CD4-positive, alpha-beta T cell (primary cell): ENCODE measurements at regions not wholly inside any gene's neighbourhood (a gene's known extent, or its start where the extent isn't known, plus 50 kb on each side); places are given as distances from the start of the nearest gene placed in this dataset.

Experiments used
- ATAC-seq: fragments of 200-7000 bp; cut with Tn5 transposase; one replicate; pipeline ENCODE4 v1.10.0; 2022; ENCODE audit warnings: mild to moderate bottlenecking; ENCODE audit not compliant: poor library complexity
- CTCF ChIA-PET: fragments of 350-600 bp; sonication (Branson Sonifier 250); formaldehyde crosslinking; loops from one replicate; lab custom pipeline; 2021; ENCODE audit warnings: antibody characterized with exemption, inconsistent platforms; lab: Charles Lee
- POLR2A ChIA-PET: fragments of 350-600 bp; sonication (Branson Sonifier 250); formaldehyde crosslinking; loops from one replicate; lab custom pipeline; 2021; ENCODE audit warnings: antibody characterized with exemption, inconsistent platforms; lab: Charles Lee
- DNase-seq, 14 experiments: peaks; one replicate each; pipeline ENCODE4 v3.0.0-alpha.2; 2013 to 2020; ENCODE audit warnings: mixed read lengths in 2 of 14
- H3K27ac ChIP-seq, 2 donors: one replicate each; pipeline versions ENCODE4 v1.5.1 to v1.7.0; 2013; ENCODE audit warnings: low read length in 2 of 2, low read depth in 1 of 2, mild to moderate bottlenecking in 1 of 2
- H3K27me3 ChIP-seq, 2 experiments: 1 replicate in 1 of 2; 2 replicates in 1 of 2; pipeline versions ENCODE4 v1.6.1 to v1.7.0; 2013; ENCODE audit warnings: low read length in 2 of 2, control low read depth in 1 of 2, mild to moderate bottlenecking in 1 of 2, moderate library complexity in 1 of 2; ENCODE audit not compliant: insufficient read depth in 2 of 2, control insufficient read depth in 1 of 2
- H3K36me3 ChIP-seq: one replicate; pipeline ENCODE4 v1.6.1; 2013; ENCODE audit warnings: low read length, control low read depth; ENCODE audit not compliant: insufficient read depth
- H3K4me1 ChIP-seq: one replicate; pipeline ENCODE4 v1.6.1; 2013; ENCODE audit warnings: low read length, control low read depth; ENCODE audit not compliant: insufficient read depth
- H3K4me3 ChIP-seq: one replicate; pipeline ENCODE4 v1.5.1; 2013; ENCODE audit warnings: mild to moderate bottlenecking, low read length, moderate library complexity
- H3K9me3 ChIP-seq, 2 experiments: 1 replicate in 1 of 2; 2 replicates in 1 of 2; pipeline versions ENCODE4 v1.6.1 to v1.7.0; 2013; ENCODE audit warnings: low read length in 2 of 2, mild to moderate bottlenecking in 2 of 2, control low read depth in 1 of 2, moderate library complexity in 1 of 2; ENCODE audit not compliant: control insufficient read depth in 1 of 2, insufficient read depth in 1 of 2
- H3K27ac Mint-ChIP-seq: one replicate; pipeline ENCODE4 v1.8.0; 2020; ENCODE audit warnings: mixed read lengths
- H3K27me3 Mint-ChIP-seq: one replicate; pipeline ENCODE4 v1.8.0; 2021; ENCODE audit warnings: mixed read lengths
- H3K36me3 Mint-ChIP-seq: one replicate; pipeline ENCODE4 v1.8.0; 2021; ENCODE audit warnings: low read depth, mixed read lengths
- H3K4me1 Mint-ChIP-seq: one replicate; pipeline ENCODE4 v1.8.0; 2021; ENCODE audit warnings: low read depth, mixed read lengths
- H3K4me3 Mint-ChIP-seq: one replicate; pipeline ENCODE4 v1.8.0; 2020; ENCODE audit warnings: mild to moderate bottlenecking, mixed read lengths
- H3K9me3 Mint-ChIP-seq: one replicate; pipeline ENCODE4 v1.8.0; 2020; ENCODE audit warnings: mixed read lengths
- intact Hi-C, 2 experiments: fragments of 100-400 bp; cut with DNase I in 1 of 2; cut with micrococcal nuclease in 1 of 2; formaldehyde crosslinking; loops; one replicate each; pipeline versions ENCODE4 v1.15.1 to v1.9.0; 2023 to 2025; cut with DNase I, micrococcal nuclease
- TF ChIP-seq, protein P1 (sequence below): fragments of 200-600 bp; IDR thresholded peaks from one replicate; pipeline ENCODE4 v1.8.0; 2022; ENCODE audit warnings: antibody characterized with exemption, mild to moderate bottlenecking

DNA sequence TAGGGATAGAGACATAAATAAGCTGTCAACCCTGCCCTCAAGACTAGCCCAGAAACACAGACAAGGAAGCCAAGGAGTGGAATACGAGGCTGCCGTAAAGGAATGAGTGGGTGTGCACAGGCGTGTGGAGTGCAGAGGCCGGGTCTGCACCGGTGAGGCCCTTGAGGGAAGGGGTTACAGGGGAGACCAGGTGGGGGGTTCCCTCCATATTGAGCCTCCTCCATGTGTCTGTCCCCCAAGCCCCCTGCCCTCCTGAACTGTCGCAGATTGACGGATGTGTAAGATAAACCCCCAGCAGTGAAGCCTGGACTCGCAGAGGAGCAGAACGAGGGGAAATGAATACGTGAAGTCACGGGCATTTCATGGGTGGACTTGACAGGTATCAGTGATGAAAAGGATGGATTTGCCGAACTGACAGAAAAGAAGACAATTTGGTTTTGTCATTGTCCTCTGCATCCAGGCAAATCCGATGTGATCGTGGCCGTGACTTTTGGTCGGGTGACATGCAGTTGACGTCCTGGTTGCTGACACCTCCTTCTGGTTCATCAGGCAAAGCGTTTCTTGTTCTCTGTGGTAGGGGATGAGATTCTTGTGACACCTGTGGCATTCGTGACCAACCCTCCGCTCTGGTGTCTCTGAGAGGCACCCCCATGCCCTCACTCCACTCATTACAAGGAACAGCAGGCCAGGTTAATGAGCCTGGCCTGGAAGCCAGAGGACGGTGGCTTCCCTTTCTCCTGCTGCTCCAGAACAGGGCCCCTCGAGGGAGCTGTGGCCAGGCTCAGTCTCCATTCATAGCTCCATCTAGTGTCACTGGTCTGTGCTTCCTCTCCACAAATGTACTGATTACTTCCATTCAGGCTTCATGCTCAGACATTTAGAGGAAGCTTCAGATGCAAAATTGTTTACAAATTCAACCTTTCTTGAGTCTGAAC, 223.1 kb upstream of the B3GAT1 start:
- intact Hi-C loops: no loop called here
- Histone ChIP-seq H3K27ac (no peak overlapping the region), H3K9me3 (peaks cover 0 to 12% of the 10 kb centered on the region in 2 experiments), H3K4me1 (no peaks in the 10 kb centered on the region), H3K4me3 (no peak overlapping the region), H3K27me3 (no peaks in the 10 kb centered on the region), H3K36me3 (no peaks in the 10 kb centered on the region)
- no peak overlapping the region for H3K4me3 Mint-ChIP-seq
- H3K27ac Mint-ChIP-seq: no peak overlapping the region
- H3K9me3 Mint-ChIP-seq: no peaks in the 10 kb centered on the region
- H3K36me3 Mint-ChIP-seq: no peaks in the 10 kb centered on the region
- POLR2A ChIA-PET: no interaction called here
- TF ChIP-seq, protein P1, sequence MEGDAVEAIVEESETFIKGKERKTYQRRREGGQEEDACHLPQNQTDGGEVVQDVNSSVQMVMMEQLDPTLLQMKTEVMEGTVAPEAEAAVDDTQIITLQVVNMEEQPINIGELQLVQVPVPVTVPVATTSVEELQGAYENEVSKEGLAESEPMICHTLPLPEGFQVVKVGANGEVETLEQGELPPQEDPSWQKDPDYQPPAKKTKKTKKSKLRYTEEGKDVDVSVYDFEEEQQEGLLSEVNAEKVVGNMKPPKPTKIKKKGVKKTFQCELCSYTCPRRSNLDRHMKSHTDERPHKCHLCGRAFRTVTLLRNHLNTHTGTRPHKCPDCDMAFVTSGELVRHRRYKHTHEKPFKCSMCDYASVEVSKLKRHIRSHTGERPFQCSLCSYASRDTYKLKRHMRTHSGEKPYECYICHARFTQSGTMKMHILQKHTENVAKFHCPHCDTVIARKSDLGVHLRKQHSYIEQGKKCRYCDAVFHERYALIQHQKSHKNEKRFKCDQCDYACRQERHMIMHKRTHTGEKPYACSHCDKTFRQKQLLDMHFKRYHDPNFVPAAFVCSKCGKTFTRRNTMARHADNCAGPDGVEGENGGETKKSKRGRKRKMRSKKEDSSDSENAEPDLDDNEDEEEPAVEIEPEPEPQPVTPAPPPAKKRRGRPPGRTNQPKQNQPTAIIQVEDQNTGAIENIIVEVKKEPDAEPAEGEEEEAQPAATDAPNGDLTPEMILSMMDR: no peak
- H3K27me3 Mint-ChIP-seq: peaks cover 9% of the 10 kb centered on the region
- CTCF ChIA-PET: no interaction called here
- ATAC-seq (no peak), DNase-seq (no peak)
- no peaks in the 10 kb centered on the region for H3K4me1 Mint-ChIP-seq

GRCh38 chr11:134633276-134633675, 221.2 kb upstream of the B3GAT1 start:
- no peaks in the 10 kb centered on the region for H3K4me1 ChIP-seq
- TF ChIP-seq, protein P1: no peak
- no peak overlapping the region for H3K27ac Mint-ChIP-seq
- no peaks in the 10 kb centered on the region for H3K36me3 ChIP-seq
- H3K9me3 ChIP-seq: peaks cover 0 to 7% of the 10 kb centered on the region in 2 experiments
- H3K27me3 ChIP-seq: no peaks in the 10 kb centered on the region
- H3K4me1 Mint-ChIP-seq: no peaks in the 10 kb centered on the region
- ChIA-PET CTCF (no interaction called here), POLR2A (no interaction called here)
- DNase-seq: no peak
- H3K27me3 Mint-ChIP-seq: peaks cover 7% of the 10 kb centered on the region
- H3K4me3 Mint-ChIP-seq: no peak overlapping the region
- no peaks in the 10 kb centered on the region for H3K36me3 Mint-ChIP-seq
- H3K9me3 Mint-ChIP-seq: no peaks in the 10 kb centered on the region
- no peak for ATAC-seq
- intact Hi-C loops: no loop called here
- no peak overlapping the region for H3K27ac ChIP-seq
- no peak overlapping the region for H3K4me3 ChIP-seq

GRCh38 chr11:134632347-134633119, 220.5 kb upstream of the B3GAT1 start:
- Mint-ChIP-seq H3K9me3 (no peaks in the 10 kb centered on the region), H3K27ac (no peak overlapping the region), H3K36me3 (no peaks in the 10 kb centered on the region), H3K4me3 (no peak overlapping the region), H3K27me3 (peaks cover 9% of the 10 kb centered on the region), H3K4me1 (no peaks in the 10 kb centered on the region)
- H3K27ac ChIP-seq: no peak overlapping the region
- no peak for DNase-seq
- TF ChIP-seq, protein P1: no peak
- ChIA-PET CTCF (no interaction called here), POLR2A (no interaction called here)
- H3K4me1 ChIP-seq: no peaks in the 10 kb centered on the region
- ATAC-seq: no peak
- intact Hi-C loops: no loop called here
- no peak overlapping the region for H3K4me3 ChIP-seq
- H3K36me3 ChIP-seq: no peaks in the 10 kb centered on the region
- H3K27me3 ChIP-seq: peaks cover 0 to 6% of the 10 kb centered on the region in 2 experiments
- peaks cover 0 to 7% of the 10 kb centered on the region in 2 experiments for H3K9me3 ChIP-seq
